ENCODE measurements at regions not wholly inside any gene's neighbourhood (a gene's known extent, or its start where the extent isn't known, plus 50 kb on each side); places are given as distances from the start of the nearest gene placed in this dataset.

- DNase-seq = no peak
- Mint-ChIP-seq H3K4me1 (ENCODE audit: low read depth) (peaks cover 7% of the 10 kb centered on the region), H3K9me3 (no peaks in the 10 kb centered on the region; the same call in 1 of the 2 replicates), H3K4me3 (no peak overlapping the region), H3K27me3 (ENCODE audit: insufficient read depth) (peaks cover 13% of the 10 kb centered on the region), H3K27ac (no peak overlapping the region), H3K36me3 (ENCODE audit: low read depth) (no peaks in the 10 kb centered on the region; the same call in 1 of the 2 replicates)
- no peak for TF ChIP-seq CTCF (IDR thresholded peaks at IDR 0.05)
Observed at GRCh38 chr14:95385701-95386100, 66.0 kb upstream of the CLMN start.

DNA sequence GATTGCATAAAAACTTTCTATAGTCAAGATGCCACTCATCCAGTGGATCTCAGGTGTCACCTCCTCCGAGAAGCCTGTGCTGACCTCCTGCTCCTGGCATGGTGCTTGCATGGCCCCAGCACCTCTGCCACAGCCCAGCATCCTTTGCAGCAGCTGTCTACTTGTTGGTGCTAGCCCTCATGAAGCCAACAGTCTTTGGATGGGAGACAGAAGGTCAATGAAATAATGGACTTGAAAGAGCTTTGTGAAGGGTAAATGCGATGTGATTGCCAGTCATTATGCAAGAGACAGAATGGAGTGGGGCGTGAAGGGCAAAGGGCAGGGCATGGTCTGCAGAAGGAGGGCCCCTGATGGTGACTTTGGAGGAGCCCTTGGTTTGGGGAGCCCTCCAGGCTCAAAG is 63.0 kb upstream of the CLMN start:
- peaks cover 13% of the 10 kb centered on the region for H3K27me3 Mint-ChIP-seq (ENCODE audit: insufficient read depth)
- no peak for TF ChIP-seq CTCF (IDR thresholded peaks at IDR 0.05)
- H3K4me1 Mint-ChIP-seq (ENCODE audit: low read depth) = no peaks in the 10 kb centered on the region
- no peak for DNase-seq
- H3K4me3 Mint-ChIP-seq = no peak overlapping the region
- no peaks in the 10 kb centered on the region; the same call in 1 of the 2 replicates for H3K36me3 Mint-ChIP-seq (ENCODE audit: low read depth)
- no peak overlapping the region for H3K27ac Mint-ChIP-seq
- H3K9me3 Mint-ChIP-seq = peaks cover 6% of the 10 kb centered on the region

DNA sequence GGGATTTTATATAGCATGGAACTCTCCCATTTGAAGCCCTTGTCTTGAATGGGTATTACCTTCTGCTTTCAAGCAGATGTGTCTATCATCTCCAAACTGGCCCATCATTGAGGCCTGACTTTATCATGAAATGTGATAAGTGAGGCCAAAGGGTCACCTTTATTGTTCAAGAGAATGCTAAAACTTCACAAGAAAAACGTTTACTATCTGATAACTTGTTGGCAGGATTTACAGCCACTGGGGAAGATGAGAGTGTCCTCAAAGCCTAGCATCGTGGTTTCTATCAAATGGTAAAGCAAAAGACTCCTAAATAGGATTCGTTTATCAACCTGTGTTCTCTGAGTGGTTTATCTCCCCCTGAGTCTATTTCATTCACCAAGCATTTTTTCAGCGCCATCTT is 62.0 kb upstream of the CLMN start:
- Mint-ChIP-seq H3K27me3 (ENCODE audit: insufficient read depth) (peaks cover 11% of the 10 kb centered on the region), H3K4me3 (no peak overlapping the region), H3K36me3 (ENCODE audit: low read depth) (no peaks in the 10 kb centered on the region; the same call in 1 of the 2 replicates), H3K9me3 (peaks cover 6% of the 10 kb centered on the region), H3K4me1 (ENCODE audit: low read depth) (no peaks in the 10 kb centered on the region), H3K27ac (no peak overlapping the region)
- no peak for DNase-seq
- TF ChIP-seq CTCF (IDR thresholded peaks at IDR 0.05) = no peak

GRCh38 chr14:95380350-95381042 is 60.8 kb upstream of the CLMN start:
- Mint-ChIP-seq H3K27ac (no peak overlapping the region), H3K9me3 (peaks cover 6% of the 10 kb centered on the region)
- no peak for TF ChIP-seq CTCF (IDR thresholded peaks at IDR 0.05)

DNA sequence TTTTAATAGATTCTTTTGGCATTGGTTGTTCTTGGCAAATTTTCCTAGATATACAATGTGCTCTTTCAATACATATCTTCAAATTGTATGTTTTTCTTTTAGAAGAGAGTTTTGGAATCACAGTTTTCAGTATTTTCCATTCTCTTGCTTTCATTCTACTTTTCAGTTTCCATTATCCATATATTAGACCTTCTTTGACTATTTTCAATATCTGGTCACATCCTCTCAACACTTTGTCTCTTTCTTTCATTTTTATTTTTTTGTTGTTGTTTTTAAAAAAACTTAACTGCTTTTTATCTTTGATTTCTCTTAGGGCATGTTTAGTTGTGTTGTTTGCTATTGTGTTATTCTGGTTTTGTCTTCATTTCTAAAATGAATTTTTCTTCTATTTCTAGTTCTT is 59.9 kb upstream of the CLMN start:
- Mint-ChIP-seq H3K4me3 (no peak overlapping the region), H3K27ac (no peak overlapping the region), H3K9me3 (peaks cover 6% of the 10 kb centered on the region), H3K4me1 (ENCODE audit: low read depth) (no peaks in the 10 kb centered on the region), H3K36me3 (ENCODE audit: low read depth) (no peaks in the 10 kb centered on the region; the same call in 1 of the 2 replicates), H3K27me3 (ENCODE audit: insufficient read depth) (peaks cover 15% of the 10 kb centered on the region)
- no peak for DNase-seq
- TF ChIP-seq CTCF (IDR thresholded peaks at IDR 0.05) = no peak

More at GRCh38 chr14:95380350-95381042, 60.8 kb upstream of the CLMN start:
- H3K27me3 Mint-ChIP-seq (ENCODE audit: insufficient read depth) = peaks cover 12% of the 10 kb centered on the region
- no peak for DNase-seq
- no peaks in the 10 kb centered on the region; the same call in 1 of the 2 replicates for H3K36me3 Mint-ChIP-seq (ENCODE audit: low read depth)
- H3K4me1 Mint-ChIP-seq (ENCODE audit: low read depth) = no peaks in the 10 kb centered on the region
- H3K4me3 Mint-ChIP-seq = no peak overlapping the region

Data from HFFc6 (cell line).